IMR-90 (cell line): ENCODE measurements at regions not wholly inside any gene's neighbourhood (a gene's known extent, or its start where the extent isn't known, plus 50 kb on each side); places are given as distances from the start of the nearest gene placed in this dataset.

Experiments used
- CEBPB ChIP-seq: IDR thresholded peaks from 2 replicates; pipeline ENCODE4 v1.6.1; 2012; ENCODE audit warnings: low read depth, low read length, improper control_type of control experiment
- CHD1 ChIP-seq: IDR thresholded peaks from 2 replicates; pipeline ENCODE4 v1.6.1; 2012; ENCODE audit warnings: low read depth, low read length, improper control_type of control experiment
- CTCF ChIP-seq: conservative IDR thresholded peaks from 2 replicates; pipeline ENCODE4 v1.5.1; 2012; ENCODE audit warnings: mild to moderate bottlenecking, low read depth, low read length, improper control_type of control experiment
- POLR2A ChIP-seq: IDR thresholded peaks from 2 replicates; pipeline ENCODE4 v1.6.1; 2012; ENCODE audit warnings: mild to moderate bottlenecking, low read depth, low read length
- RCOR1 ChIP-seq: IDR thresholded peaks from 2 replicates; pipeline ENCODE4 v1.6.1; 2012; ENCODE audit warnings: mild to moderate bottlenecking, low read length, improper control_type of control experiment; ENCODE audit not compliant: insufficient replicate concordance
- RFX5 ChIP-seq: IDR thresholded peaks from 2 replicates; pipeline ENCODE4 v1.8.0; 2012; ENCODE audit warnings: low read depth, mild to moderate bottlenecking, low read length, moderate library complexity

DNA sequence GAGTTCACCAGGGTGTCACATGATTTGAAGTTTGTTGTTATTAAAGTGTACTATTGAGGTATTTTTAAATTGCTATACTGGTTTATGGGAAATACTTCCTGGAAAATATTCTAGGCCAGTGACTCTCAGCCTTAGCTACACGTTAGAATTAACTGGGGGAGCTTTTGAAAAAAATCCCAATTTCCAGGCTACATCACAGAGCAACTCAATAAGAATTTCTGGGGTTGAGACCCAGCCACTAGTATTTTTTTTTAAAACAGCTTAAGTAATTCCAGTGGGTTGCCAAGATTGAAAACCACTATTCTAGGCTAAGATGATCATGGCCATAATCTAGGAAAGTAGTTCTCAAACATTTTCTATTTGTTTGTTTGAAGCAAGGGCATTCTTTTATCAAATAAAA lies 142.9 kb upstream of the GRIA1 start:
- no peak for TF ChIP-seq CTCF
- TF ChIP-seq RCOR1, result no peak
- TF ChIP-seq POLR2A, result no peak
- TF ChIP-seq CEBPB, result no peak
- no peak for TF ChIP-seq RFX5
- no peak for TF ChIP-seq CHD1
